NT2/D1 (cell line): ENCODE measurements at regions not wholly inside any gene's neighbourhood (a gene's known extent, or its start where the extent isn't known, plus 50 kb on each side); places are given as distances from the start of the nearest gene placed in this dataset.

Experiments used
- DNase-seq: peaks from one replicate; pipeline ENCODE4 v3.0.0-alpha.2; 2011; ENCODE audit warnings: low read depth, low spot score
- H3K27me3 ChIP-seq: 2 replicates; pipeline ENCODE4 v1.6.0; 2011; ENCODE audit warnings: mild to moderate bottlenecking; ENCODE audit not compliant: insufficient read length, insufficient read depth
- H3K36me3 ChIP-seq: 2 replicates; pipeline ENCODE4 v1.6.1; 2011; ENCODE audit warnings: mild to moderate bottlenecking, low read length, mixed read lengths; ENCODE audit not compliant: insufficient read depth, insufficient read length
- H3K4me1 ChIP-seq: 2 replicates; pipeline ENCODE4 v1.5.1; 2011; ENCODE audit not compliant: insufficient read depth, insufficient read length
- H3K4me3 ChIP-seq: 2 replicates; pipeline ENCODE4 v1.5.1; 2011; ENCODE audit warnings: low read depth; ENCODE audit not compliant: insufficient read length
- H3K9ac ChIP-seq: 2 replicates; pipeline ENCODE4 v1.6.0; 2011; ENCODE audit warnings: low read depth; ENCODE audit not compliant: insufficient read length
- H3K9me3 ChIP-seq: 2 replicates; pipeline ENCODE4 v1.5.1; 2011; ENCODE audit warnings: mild to moderate bottlenecking, low read length; ENCODE audit not compliant: insufficient read depth
- SUZ12 ChIP-seq: IDR thresholded peaks from 2 replicates; pipeline ENCODE4 v1.6.1; 2011; ENCODE audit not compliant: insufficient read length, insufficient read depth; ENCODE audit errors: extremely low read depth
- YY1 ChIP-seq: IDR thresholded peaks from 2 replicates; pipeline ENCODE4 v1.6.1; 2011; ENCODE audit not compliant: insufficient read length, insufficient read depth
- ZNF274 ChIP-seq: IDR thresholded peaks from 2 replicates; pipeline ENCODE4 v1.6.1; 2011; ENCODE audit warnings: mild to moderate bottlenecking, low read depth, low read length

GRCh38 chr5:174300118-174300940, 254.8 kb downstream of the NSG2 start:
- H3K27me3 ChIP-seq, result no peaks in the 10 kb centered on the region
- TF ChIP-seq YY1 (no peak), SUZ12 (no peak), ZNF274 (no peak)
- no peak for DNase-seq

GRCh38 chr5:174300941-174301761, 255.6 kb downstream of the NSG2 start:
- no peaks in the 10 kb centered on the region for H3K4me1 ChIP-seq
- TF ChIP-seq YY1 (no peak), ZNF274 (no peak), SUZ12 (no peak)
- no peak overlapping the region for H3K9ac ChIP-seq
- H3K27me3 ChIP-seq, result no peaks in the 10 kb centered on the region
- DNase-seq, result no peak
- H3K36me3 ChIP-seq, result no peaks in the 10 kb centered on the region
- H3K9me3 ChIP-seq, result no peaks in the 10 kb centered on the region
- H3K4me3 ChIP-seq, result no peak overlapping the region

More at GRCh38 chr5:174300118-174300940, 254.8 kb downstream of the NSG2 start:
- Histone ChIP-seq H3K36me3 (no peaks in the 10 kb centered on the region), H3K9ac (no peak overlapping the region), H3K9me3 (no peaks in the 10 kb centered on the region), H3K4me3 (no peak overlapping the region), H3K4me1 (no peaks in the 10 kb centered on the region)

- Histone ChIP-seq H3K27me3 (no peaks in the 10 kb centered on the region), H3K36me3 (no peaks in the 10 kb centered on the region), H3K9me3 (no peaks in the 10 kb centered on the region), H3K4me1 (peaks cover 2% of the 10 kb centered on the region), H3K4me3 (no peak overlapping the region), H3K9ac (no peak overlapping the region)
- no peak for DNase-seq
- TF ChIP-seq YY1, result no peak
- no peak for TF ChIP-seq SUZ12
- TF ChIP-seq ZNF274, result no peak
Observed at GRCh38 chr5:174301848-174302625, 256.5 kb downstream of the NSG2 start.

- H3K36me3 ChIP-seq, result no peaks in the 10 kb centered on the region
- peaks cover 2% of the 10 kb centered on the region for H3K4me1 ChIP-seq
- H3K9me3 ChIP-seq, result no peaks in the 10 kb centered on the region
- H3K4me3 ChIP-seq, result no peak overlapping the region
- H3K9ac ChIP-seq, result no peak overlapping the region
- TF ChIP-seq YY1 (no peak), SUZ12 (no peak), ZNF274 (no peak)
- no peaks in the 10 kb centered on the region for H3K27me3 ChIP-seq
- no peak for DNase-seq
Observed at GRCh38 chr5:174303035-174303434, 257.5 kb downstream of the NSG2 start.

- H3K9me3 ChIP-seq, result no peaks in the 10 kb centered on the region
- peaks cover 2% of the 10 kb centered on the region for H3K4me1 ChIP-seq
- H3K36me3 ChIP-seq, result no peaks in the 10 kb centered on the region
- no peaks in the 10 kb centered on the region for H3K27me3 ChIP-seq
- no peak for DNase-seq
- no peak overlapping the region for H3K4me3 ChIP-seq
- no peak overlapping the region for H3K9ac ChIP-seq
- TF ChIP-seq YY1 (no peak), SUZ12 (no peak), ZNF274 (no peak)
Observed at GRCh38 chr5:174303437-174304045, 258.0 kb downstream of the NSG2 start.

GRCh38 chr5:174305241-174305681, 259.8 kb downstream of the NSG2 start:
- H3K4me1 ChIP-seq, result peaks cover 2% of the 10 kb centered on the region
- H3K27me3 ChIP-seq, result no peaks in the 10 kb centered on the region
- DNase-seq, result no peak
- H3K4me3 ChIP-seq, result no peak overlapping the region
- no peak for TF ChIP-seq SUZ12
- TF ChIP-seq YY1, result no peak
- TF ChIP-seq ZNF274, result no peak
- no peaks in the 10 kb centered on the region for H3K36me3 ChIP-seq
- H3K9me3 ChIP-seq, result no peaks in the 10 kb centered on the region
- H3K9ac ChIP-seq, result no peak overlapping the region
